Endothelial cell of umbilical vein (primary cell): ENCODE measurements at regions not wholly inside any gene's neighbourhood (a gene's known extent, or its start where the extent isn't known, plus 50 kb on each side); places are given as distances from the start of the nearest gene placed in this dataset.

Source experiments
- BruUV-seq: library from RNA; stranded (reverse); fragments of 400-500 nt; replicated peaks from 2 replicates; lab custom pipeline; 2021; lab: Mats Ljungman, UMichigan
- CTCF ChIA-PET: fragments of 300-600, 350-600 bp; sonication (Branson Sonifier 250); formaldehyde crosslinking; loops from one replicate; lab custom pipeline; 2021; ENCODE audit warnings: antibody characterized with exemption, inconsistent platforms; lab: Charles Lee
- POLR2A ChIA-PET: fragments of 300-600, 350-600 bp; sonication (Branson Sonifier 250); formaldehyde crosslinking; loops from one replicate; lab custom pipeline; 2021; ENCODE audit warnings: antibody characterized with exemption, inconsistent platforms; lab: Charles Lee
- DNase-seq: peaks from one replicate; pipeline ENCODE4 v3.0.0-alpha.2; 2011; ENCODE audit warnings: low read depth, low spot score
- FAIRE-seq: peaks from 2 replicates; lab custom pipeline; 2011; peaks lifted over from hg19 to GRCh38; lab: Jason Lieb, UNC
- H2AFZ ChIP-seq: 2 replicates; pipeline ENCODE4 v1.6.0; 2012; ENCODE audit warnings: low read depth, low read length, control low read depth, inconsistent platforms
- H3K27ac ChIP-seq: 2 replicates; pipeline ENCODE4 v1.5.1; 2011; ENCODE audit warnings: low read depth, mild to moderate bottlenecking, control low read depth, low read length, moderate library complexity; ENCODE audit not compliant: insufficient read depth
- H3K27me3 ChIP-seq, 2 experiments: 2 replicates each; pipeline versions ENCODE4 v1.6.0 to v1.6.1; 2011; ENCODE audit warnings: low read length in 2 of 2, mixed read lengths in 1 of 2; ENCODE audit not compliant: control insufficient read depth in 2 of 2, insufficient read depth in 2 of 2
- H3K36me3 ChIP-seq, 2 experiments: 2 replicates in 1 of 2; 3 replicates in 1 of 2; pipeline ENCODE4 v1.5.1; 2011; ENCODE audit warnings: low read length in 2 of 2, mild to moderate bottlenecking in 1 of 2, moderate library complexity in 1 of 2; ENCODE audit not compliant: control insufficient read depth in 2 of 2, insufficient read depth in 2 of 2; ENCODE audit errors: extremely low read depth in 1 of 2
- H3K4me1 ChIP-seq: 3 replicates; pipeline ENCODE4 v1.5.1; 2011; ENCODE audit warnings: mild to moderate bottlenecking, low read length; ENCODE audit not compliant: control insufficient read depth, insufficient read depth; ENCODE audit errors: extremely low read depth
- H3K4me2 ChIP-seq: 2 replicates; pipeline ENCODE4 v1.6.1; 2011; ENCODE audit warnings: low read length, control low read depth, mixed read lengths; ENCODE audit not compliant: insufficient read depth
- H3K4me3 ChIP-seq, 3 experiments: fragments of 200-600 bp in 1 of 3; sonication (generic), shearing (Covaris generic) in 1 of 3; replicated peaks in 1 of 3; 2 replicates each; pipeline ENCODE4 v1.5.1; 2011 to 2016; ENCODE audit warnings: control low read depth in 3 of 3, low read length in 3 of 3, mild to moderate bottlenecking in 2 of 3, inconsistent platforms in 1 of 3, low read depth in 1 of 3, moderate library complexity in 1 of 3; ENCODE audit not compliant: insufficient read depth in 1 of 3
- H3K79me2 ChIP-seq: 2 replicates; pipeline ENCODE4 v1.6.0; 2012; ENCODE audit warnings: low read length, inconsistent platforms; ENCODE audit not compliant: control insufficient read depth, insufficient read depth
- H3K9ac ChIP-seq: replicated peaks from 2 replicates; pipeline ENCODE3; 2011; ENCODE audit warnings: low read length, control low read depth; ENCODE audit not compliant: insufficient read depth; ENCODE audit errors: extremely low read depth
- H3K9me1 ChIP-seq: replicated peaks from 3 replicates; pipeline ENCODE4 v1.6.0; 2011; ENCODE audit warnings: mild to moderate bottlenecking, low read length; ENCODE audit not compliant: control insufficient read depth, insufficient read depth; ENCODE audit errors: extremely low read depth
- H3K9me3 ChIP-seq: replicated peaks from 2 replicates; pipeline ENCODE4 v1.5.1; 2012; ENCODE audit warnings: low read length, inconsistent platforms; ENCODE audit not compliant: control insufficient read depth, insufficient read depth
- H4K20me1 ChIP-seq: replicated peaks from 2 replicates; pipeline ENCODE3; 2011; ENCODE audit warnings: mild to moderate bottlenecking, low read length; ENCODE audit not compliant: control insufficient read depth, insufficient read depth; ENCODE audit errors: extremely low read depth
- CTCF ChIP-seq, 2 donors: IDR thresholded peaks; 1 replicate in 1 of 2; 2 replicates in 1 of 2; pipeline ENCODE4 v1.5.1; 2011; ENCODE audit warnings: low read length in 2 of 2, mild to moderate bottlenecking in 2 of 2, moderate library complexity in 2 of 2, control low read depth in 1 of 2, inconsistent platforms in 1 of 2, low read depth in 1 of 2; ENCODE audit not compliant: insufficient read depth in 1 of 2; ENCODE audit errors: extremely low read depth in 1 of 2
- EZH2 ChIP-seq: IDR thresholded peaks from 2 replicates; pipeline ENCODE4 v1.6.1; 2012; ENCODE audit warnings: borderline replicate concordance, low read depth, mild to moderate bottlenecking, moderate library complexity, low read length, inconsistent platforms; ENCODE audit not compliant: severe bottlenecking
- FOS ChIP-seq: IDR thresholded peaks from 2 replicates; pipeline ENCODE4 v1.6.1; 2011; ENCODE audit warnings: mild to moderate bottlenecking, low read length, moderate library complexity, borderline replicate concordance; ENCODE audit not compliant: insufficient read depth
- GATA2 ChIP-seq: IDR thresholded peaks from 2 replicates; pipeline ENCODE4 v1.7.0; 2011; ENCODE audit warnings: low read depth, mild to moderate bottlenecking, moderate library complexity, mixed read lengths, low read length; ENCODE audit not compliant: insufficient read length, insufficient read depth
- JUN ChIP-seq: IDR thresholded peaks from 2 replicates; pipeline ENCODE4 v1.6.1; 2011; ENCODE audit warnings: borderline replicate concordance, low read depth; ENCODE audit not compliant: insufficient read length, insufficient read depth
- MAX ChIP-seq: IDR thresholded peaks from 2 replicates; pipeline ENCODE4 v1.6.1; 2011; ENCODE audit not compliant: insufficient read depth, insufficient read length
- MYC ChIP-seq: IDR thresholded peaks from one replicate; pipeline ENCODE4 v1.6.1; 2011; ENCODE audit warnings: mild to moderate bottlenecking, low read depth, low read length
- POLR2A ChIP-seq: IDR thresholded peaks from 2 replicates; pipeline ENCODE4 v1.6.1; 2012; ENCODE audit warnings: low read depth, mild to moderate bottlenecking, control low read depth, low read length
- POLR2AphosphoS5 ChIP-seq: IDR thresholded peaks from 2 replicates; pipeline ENCODE4 v1.6.1; 2012; ENCODE audit warnings: low read depth, mild to moderate bottlenecking, control low read depth, low read length, moderate library complexity; ENCODE audit not compliant: insufficient read depth
- dilution Hi-C: fragments of 300-500 bp; cut with MboI; formaldehyde crosslinking; loops from one replicate; pipeline ENCODE4 v1.15.0; 2019; ENCODE audit warnings: low sequenced_read_pairs; ENCODE audit not compliant: extremely low pct_ligation_motif_present
- intact Hi-C: fragments of 100-400 bp; cut with micrococcal nuclease; formaldehyde crosslinking; loops from one replicate; pipeline ENCODE4 v1.10.0; 2022

- no peak overlapping the region for H2AFZ ChIP-seq
- DNase-seq (no peak), FAIRE-seq (no peak)
- H3K36me3 ChIP-seq = no peaks in the 10 kb centered on the region
- no peak overlapping the region for H3K27ac ChIP-seq
- no peaks in the 10 kb centered on the region for H3K9me3 ChIP-seq
- ChIA-PET POLR2A (no interaction called here), CTCF (no interaction called here)
- no peak overlapping the region for H3K4me2 ChIP-seq
- dilution Hi-C loops = no loop called here
- H3K4me1 ChIP-seq = no peaks in the 10 kb centered on the region
- no TSS peak for BruUV-seq
- no peak overlapping the region for H3K4me3 ChIP-seq
- intact Hi-C loops = no loop called here
- H3K9ac ChIP-seq = no peak overlapping the region
- H3K27me3 ChIP-seq = no peaks in the 10 kb centered on the region
- no peak for TF ChIP-seq FOS
- TF ChIP-seq CTCF (IDR thresholded peaks at IDR 0.05; ENCODE audit: extremely low read depth in 1 of 2, insufficient read depth in 1 of 2, low read depth in 1 of 2, low read length in 2 of 2) = no peak
- no peak for TF ChIP-seq POLR2AphosphoS5
- no peak for TF ChIP-seq MAX
- no peak for TF ChIP-seq GATA2
- TF ChIP-seq MYC = no peak
- TF ChIP-seq EZH2 = no peak
- no peak for TF ChIP-seq POLR2A
- TF ChIP-seq JUN = no peak
- H4K20me1 ChIP-seq = no peaks in the 10 kb centered on the region
- no peaks in the 10 kb centered on the region for H3K9me1 ChIP-seq
- no peaks in the 10 kb centered on the region for H3K79me2 ChIP-seq
These were observed 316.0 kb downstream of the QKI start for GRCh38 chr6:163730246-163731210.
